Neural cell (in vitro differentiated cells): ENCODE measurements at regions not wholly inside any gene's neighbourhood (a gene's known extent, or its start where the extent isn't known, plus 50 kb on each side); places are given as distances from the start of the nearest gene placed in this dataset.

ENCODE experiments used
- H2AFZ ChIP-seq: fragments of 200-600, 300-800 bp; sonication (generic), shearing (Covaris generic); 2 replicates; pipeline ENCODE4 v1.6.0; 2014; ENCODE audit warnings: low read depth, mild to moderate bottlenecking, antibody characterized with exemption, low read length, moderate library complexity
- H3F3A ChIP-seq: fragments of 200-600 bp; shearing (Covaris generic); 2 replicates; pipeline ENCODE4 v1.6.1; 2016; ENCODE audit warnings: mild to moderate bottlenecking, moderate library complexity, mixed read lengths, antibody characterized with exemption, low read length; ENCODE audit not compliant: insufficient read depth, poor library complexity, severe bottlenecking
- H3K27ac ChIP-seq: fragments of 200-600, 300-800 bp; sonication (generic), shearing (Covaris generic); 2 replicates; pipeline ENCODE4 v1.5.1; 2014; ENCODE audit warnings: mild to moderate bottlenecking, low read length, moderate library complexity
- H3K27me3 ChIP-seq: fragments of 300-800, 200-600 bp; sonication (generic), shearing (Covaris generic); 2 replicates; pipeline ENCODE4 v1.6.0; 2014; ENCODE audit warnings: mild to moderate bottlenecking, low read depth, low read length, moderate library complexity; ENCODE audit not compliant: insufficient read depth
- H3K36me3 ChIP-seq: fragments of 300-800, 200-600 bp; sonication (generic), shearing (Covaris generic); 2 replicates; pipeline ENCODE4 v1.5.1; 2014; ENCODE audit warnings: mild to moderate bottlenecking, antibody characterized with exemption, low read length, moderate library complexity; ENCODE audit not compliant: insufficient read depth
- H3K4me2 ChIP-seq: fragments of 300-800, 200-600 bp; sonication (generic), shearing (Covaris generic); 2 replicates; pipeline ENCODE4 v1.6.0; 2014; ENCODE audit warnings: mild to moderate bottlenecking, low read length
- H3K4me3 ChIP-seq: fragments of 300-800, 200-600 bp; sonication (generic), shearing (Covaris generic); 2 replicates; pipeline ENCODE4 v1.5.1; 2014; ENCODE audit warnings: mild to moderate bottlenecking, low read length, moderate library complexity
- H3K79me2 ChIP-seq: fragments of 200-600 bp; shearing (Covaris generic); replicated peaks from 2 replicates; pipeline ENCODE4 v1.6.0; 2014; ENCODE audit warnings: mild to moderate bottlenecking, low read length, moderate library complexity; ENCODE audit not compliant: insufficient read depth
- H3K9ac ChIP-seq: fragments of 300-800, 200-600 bp; sonication (generic), shearing (Covaris generic); 2 replicates; pipeline ENCODE4 v1.6.1; 2016; ENCODE audit warnings: mild to moderate bottlenecking, low read length, mixed read lengths
- H3K9me2 ChIP-seq: fragments of 200-600 bp; shearing (Covaris generic); 2 replicates; pipeline ENCODE4 v1.6.1; 2016; ENCODE audit warnings: mild to moderate bottlenecking, low read length, mixed read lengths; ENCODE audit not compliant: insufficient read depth
- H3K9me3 ChIP-seq: fragments of 200-600, 300-800 bp; sonication (generic), shearing (Covaris generic); 2 replicates; pipeline ENCODE4 v1.6.1; 2016; ENCODE audit warnings: mild to moderate bottlenecking, mixed run types, low read length, moderate library complexity, mixed read lengths
- H4K20me1 ChIP-seq: fragments of 200-600 bp; shearing (Covaris generic); 2 replicates; pipeline ENCODE4 v1.6.1; 2016; ENCODE audit warnings: mild to moderate bottlenecking, mixed run types; ENCODE audit not compliant: insufficient read depth
- CTCF ChIP-seq: fragments of 450-650 bp; IDR thresholded peaks from 2 replicates; pipeline ENCODE4 v1.5.1; 2014; ENCODE audit warnings: antibody characterized with exemption, mild to moderate bottlenecking, moderate library complexity; ENCODE audit not compliant: poor library complexity, severe bottlenecking
- EP300 ChIP-seq: fragments of 450-650 bp; conservative IDR thresholded peaks from 2 replicates; pipeline ENCODE4 v1.6.1; 2014; ENCODE audit warnings: antibody characterized with exemption, mild to moderate bottlenecking, moderate library complexity; ENCODE audit not compliant: poor library complexity, severe bottlenecking
- EZH2 ChIP-seq: fragments of 200-600, 300-800 bp; shearing (Covaris generic), sonication (generic); IDR thresholded peaks from 2 replicates; pipeline ENCODE4 v1.6.1; 2014; ENCODE audit warnings: antibody characterized with exemption, low read length, borderline replicate concordance, mild to moderate bottlenecking; ENCODE audit not compliant: insufficient read depth, poor library complexity, severe bottlenecking
- MXI1 ChIP-seq: fragments of 450-650 bp; conservative IDR thresholded peaks from 2 replicates; pipeline ENCODE4 v1.6.1; 2014; ENCODE audit warnings: antibody characterized with exemption, mild to moderate bottlenecking; ENCODE audit not compliant: poor library complexity, severe bottlenecking
- POLR2AphosphoS5 ChIP-seq: IDR thresholded peaks from 2 replicates; pipeline ENCODE4 v1.6.1; 2012
- RAD21 ChIP-seq: fragments of 450-650 bp; conservative IDR thresholded peaks from 2 replicates; pipeline ENCODE4 v1.6.1; 2014; ENCODE audit warnings: antibody characterized with exemption, mild to moderate bottlenecking, moderate library complexity
- REST ChIP-seq: IDR thresholded peaks from 2 replicates; pipeline ENCODE4 v1.6.1; 2012; ENCODE audit warnings: borderline replicate concordance
- SMC3 ChIP-seq: fragments of 450-650 bp; conservative IDR thresholded peaks from 2 replicates; pipeline ENCODE4 v1.6.1; 2014; ENCODE audit warnings: antibody characterized with exemption, mild to moderate bottlenecking, moderate library complexity; ENCODE audit not compliant: poor library complexity
- TAF1 ChIP-seq: IDR thresholded peaks from 2 replicates; pipeline ENCODE4 v1.6.1; 2012; ENCODE audit warnings: low read depth

DNA sequence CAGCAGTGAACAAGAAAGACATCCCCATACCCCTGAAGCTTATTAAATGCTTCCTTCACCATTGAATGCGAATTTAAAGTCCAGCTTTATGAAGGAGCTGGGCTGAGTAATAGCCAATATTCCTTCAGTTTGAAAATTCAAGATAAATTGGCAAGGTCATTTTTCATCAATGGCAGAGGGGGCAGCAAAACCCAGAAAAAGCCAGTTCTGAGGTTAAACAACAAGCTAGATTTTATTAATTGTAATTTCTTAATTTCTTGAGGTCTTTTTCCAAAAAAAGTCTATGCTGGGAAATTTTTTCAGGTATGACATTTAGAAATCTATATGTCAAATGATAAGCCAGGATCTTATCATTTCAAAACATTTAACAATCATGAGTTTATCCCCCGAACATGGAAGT, 808.9 kb downstream of the RPA4 start:
- H3F3A ChIP-seq: no peaks in the 10 kb centered on the region
- H2AFZ ChIP-seq: no peak overlapping the region
- H4K20me1 ChIP-seq: no peaks in the 10 kb centered on the region
- no peak overlapping the region for H3K9ac ChIP-seq
- H3K36me3 ChIP-seq: no peaks in the 10 kb centered on the region
- H3K9me2 ChIP-seq: no peaks in the 10 kb centered on the region
- H3K27me3 ChIP-seq: no peaks in the 10 kb centered on the region
- no peaks in the 10 kb centered on the region for H3K9me3 ChIP-seq
- no peak overlapping the region for H3K27ac ChIP-seq
- no peak for TF ChIP-seq CTCF
- no peak for TF ChIP-seq REST
- TF ChIP-seq EP300: no peak
- TF ChIP-seq RAD21: no peak
- no peak for TF ChIP-seq EZH2
- no peak overlapping the region for H3K4me3 ChIP-seq
- no peak overlapping the region for H3K4me2 ChIP-seq
- H3K79me2 ChIP-seq: no peaks in the 10 kb centered on the region

DNA sequence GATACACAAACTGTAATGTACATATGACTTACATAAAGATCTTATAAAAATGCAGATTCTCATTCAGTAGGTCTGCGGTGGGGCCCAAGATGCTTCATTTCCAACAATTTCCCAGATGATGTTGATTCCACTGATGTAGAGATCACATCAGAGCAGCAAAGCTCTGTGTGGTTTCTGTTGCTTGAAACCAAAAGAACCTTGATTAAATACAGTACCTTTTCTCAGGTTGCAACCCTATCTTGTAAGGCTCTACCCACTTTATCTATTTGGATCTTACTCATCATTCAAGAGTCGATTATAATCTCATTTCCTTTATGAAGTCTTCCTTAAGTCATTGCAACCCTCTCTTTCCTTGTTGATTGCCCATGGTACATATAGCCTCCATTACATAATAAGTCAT, 816.8 kb downstream of the RPA4 start:
- no peaks in the 10 kb centered on the region for H3K79me2 ChIP-seq
- TF ChIP-seq POLR2AphosphoS5 (no peak), EZH2 (no peak), REST (no peak), RAD21 (no peak), SMC3 (no peak), TAF1 (no peak), MXI1 (no peak), CTCF (no peak), EP300 (no peak)
- no peak overlapping the region for H3K9ac ChIP-seq
- H3F3A ChIP-seq: no peaks in the 10 kb centered on the region
- no peaks in the 10 kb centered on the region for H3K9me3 ChIP-seq
- H3K27me3 ChIP-seq: no peaks in the 10 kb centered on the region
- no peak overlapping the region for H3K27ac ChIP-seq
- no peak overlapping the region for H3K4me2 ChIP-seq
- H2AFZ ChIP-seq: no peak overlapping the region
- no peaks in the 10 kb centered on the region for H4K20me1 ChIP-seq
- H3K4me3 ChIP-seq: no peak overlapping the region
- H3K9me2 ChIP-seq: no peaks in the 10 kb centered on the region
- H3K36me3 ChIP-seq: no peaks in the 10 kb centered on the region
